AG04449 (cell line): ENCODE measurements at regions not wholly inside any gene's neighbourhood (a gene's known extent, or its start where the extent isn't known, plus 50 kb on each side); places are given as distances from the start of the nearest gene placed in this dataset.
"Not testable (repeated sequence)": the region's sequence is repeated elsewhere in the genome, so short reads cannot be mapped to it uniquely, and the experiment has no call there.

Source experiments
- CTCF ChIA-PET: fragments of 350-600 bp; formaldehyde crosslinking; extraction: SDS; loops from one replicate; lab custom pipeline; 2021; ENCODE audit warnings: antibody characterized with exemption; lab: Yijun Ruan, JAX
- POLR2A ChIA-PET: fragments of 400-600, 350-600 bp; formaldehyde crosslinking; extraction: SDS; loops from one replicate; lab custom pipeline; 2020; ENCODE audit warnings: antibody characterized with exemption, inconsistent platforms; lab: Yijun Ruan, JAX
- DNase-seq: peaks from one replicate; pipeline ENCODE4 v3.0.0-alpha.2; 2010; ENCODE audit warnings: low read depth, low spot score
- H3K4me3 ChIP-seq: 2 replicates; pipeline ENCODE4 v1.5.1; 2011; ENCODE audit warnings: low read depth, mild to moderate bottlenecking, control low read depth, low read length
- TF ChIP-seq, protein P1 (sequence below): IDR thresholded peaks from one replicate; pipeline ENCODE4 v1.5.1; 2011; ENCODE audit warnings: mild to moderate bottlenecking, moderate library complexity, low read length, control low read depth, inconsistent platforms; ENCODE audit not compliant: insufficient read depth; ENCODE audit errors: missing control alignments

DNA sequence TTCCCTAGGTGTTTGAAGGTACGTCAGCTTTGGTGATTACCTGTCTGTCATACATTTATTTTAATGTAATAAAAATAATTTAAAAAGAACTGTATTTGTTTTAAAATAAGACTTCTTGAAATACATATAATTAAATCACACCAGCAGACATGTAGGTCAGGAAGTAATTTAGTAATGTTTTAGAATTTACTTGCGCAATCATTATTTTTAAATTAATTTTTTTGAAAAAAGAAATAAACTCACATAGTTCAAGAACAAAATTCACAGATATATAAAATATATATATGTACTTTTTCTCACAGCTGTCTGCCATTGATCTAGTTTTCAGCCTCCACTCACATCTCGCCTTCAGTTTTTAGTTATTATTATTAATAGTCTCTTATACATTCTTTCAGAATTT is 875.9 kb downstream of the TTLL7 start:
- ChIA-PET CTCF (no interaction called here), POLR2A (no interaction called here)
- TF ChIP-seq, protein P1, sequence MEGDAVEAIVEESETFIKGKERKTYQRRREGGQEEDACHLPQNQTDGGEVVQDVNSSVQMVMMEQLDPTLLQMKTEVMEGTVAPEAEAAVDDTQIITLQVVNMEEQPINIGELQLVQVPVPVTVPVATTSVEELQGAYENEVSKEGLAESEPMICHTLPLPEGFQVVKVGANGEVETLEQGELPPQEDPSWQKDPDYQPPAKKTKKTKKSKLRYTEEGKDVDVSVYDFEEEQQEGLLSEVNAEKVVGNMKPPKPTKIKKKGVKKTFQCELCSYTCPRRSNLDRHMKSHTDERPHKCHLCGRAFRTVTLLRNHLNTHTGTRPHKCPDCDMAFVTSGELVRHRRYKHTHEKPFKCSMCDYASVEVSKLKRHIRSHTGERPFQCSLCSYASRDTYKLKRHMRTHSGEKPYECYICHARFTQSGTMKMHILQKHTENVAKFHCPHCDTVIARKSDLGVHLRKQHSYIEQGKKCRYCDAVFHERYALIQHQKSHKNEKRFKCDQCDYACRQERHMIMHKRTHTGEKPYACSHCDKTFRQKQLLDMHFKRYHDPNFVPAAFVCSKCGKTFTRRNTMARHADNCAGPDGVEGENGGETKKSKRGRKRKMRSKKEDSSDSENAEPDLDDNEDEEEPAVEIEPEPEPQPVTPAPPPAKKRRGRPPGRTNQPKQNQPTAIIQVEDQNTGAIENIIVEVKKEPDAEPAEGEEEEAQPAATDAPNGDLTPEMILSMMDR: no peak
- no peak overlapping the region for H3K4me3 ChIP-seq
- DNase-seq: no peak

DNA sequence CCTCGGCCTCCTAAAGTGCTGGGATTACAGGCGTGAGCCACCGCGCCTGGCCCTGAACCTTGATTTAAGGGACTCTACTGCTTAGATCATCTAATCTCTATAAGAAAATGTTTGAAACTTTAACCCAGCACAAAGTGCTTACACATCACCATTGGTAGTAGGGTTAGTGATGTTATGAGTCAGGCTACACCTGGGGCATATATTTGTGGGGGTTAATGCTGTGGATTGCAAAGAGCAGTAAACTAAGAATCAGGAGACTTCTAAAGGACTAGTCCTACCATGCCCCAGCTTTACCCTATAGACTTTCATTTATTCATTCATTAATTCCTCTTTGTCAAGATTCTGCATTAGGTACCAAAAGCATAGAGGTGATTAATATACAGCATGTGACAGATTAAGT is 880.5 kb downstream of the TTLL7 start:
- DNase-seq: no peak
- TF ChIP-seq, protein P1: no peak
- no peak overlapping the region for H3K4me3 ChIP-seq
- ChIA-PET CTCF (no interaction called here), POLR2A (no interaction called here)

DNA sequence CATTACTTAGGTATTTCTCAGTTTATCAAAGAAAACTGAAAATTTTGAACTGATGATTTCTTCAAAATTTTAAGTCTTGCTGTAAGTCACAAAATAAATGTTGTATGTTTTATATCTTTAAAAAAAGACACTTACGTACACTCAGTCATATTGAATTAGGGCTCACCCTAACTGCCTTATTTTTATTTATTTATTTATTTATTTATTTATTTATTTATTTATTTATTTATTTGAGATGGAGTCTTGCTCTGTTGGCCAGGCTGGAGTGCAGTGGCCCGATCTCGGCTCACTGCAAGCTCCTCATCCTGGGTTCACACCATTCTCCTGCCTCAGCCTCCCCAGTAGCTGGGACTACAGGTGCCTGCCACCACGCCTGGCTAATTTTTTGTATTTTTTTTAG is 881.9 kb downstream of the TTLL7 start:
- DNase-seq, POLR2A ChIA-PET, CTCF ChIA-PET, H3K4me3 ChIP-seq: not testable (repeated sequence)

DNA sequence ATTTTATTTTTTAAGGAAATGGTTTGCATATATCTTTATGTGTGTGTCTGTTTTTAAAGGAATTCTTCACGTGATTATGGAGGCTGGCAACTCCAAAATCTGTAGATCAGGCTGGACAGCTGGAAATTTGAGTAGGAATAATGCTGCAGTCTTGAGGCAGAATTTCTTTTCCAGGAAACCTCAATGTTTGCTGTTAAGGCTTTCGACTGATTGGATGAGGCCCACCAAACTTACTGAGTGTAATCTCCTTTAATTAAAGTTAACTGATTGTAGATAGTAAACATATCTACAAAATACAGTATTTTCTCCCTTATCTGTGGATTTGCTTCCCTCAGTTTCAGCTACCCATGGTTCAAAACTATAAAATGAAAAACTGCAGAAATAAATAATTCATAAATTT is 883.1 kb downstream of the TTLL7 start:
- TF ChIP-seq, protein P1: no peak
- no peak for DNase-seq
- no peak overlapping the region for H3K4me3 ChIP-seq
- CTCF ChIA-PET: no interaction called here
- POLR2A ChIA-PET: no interaction called here

DNA sequence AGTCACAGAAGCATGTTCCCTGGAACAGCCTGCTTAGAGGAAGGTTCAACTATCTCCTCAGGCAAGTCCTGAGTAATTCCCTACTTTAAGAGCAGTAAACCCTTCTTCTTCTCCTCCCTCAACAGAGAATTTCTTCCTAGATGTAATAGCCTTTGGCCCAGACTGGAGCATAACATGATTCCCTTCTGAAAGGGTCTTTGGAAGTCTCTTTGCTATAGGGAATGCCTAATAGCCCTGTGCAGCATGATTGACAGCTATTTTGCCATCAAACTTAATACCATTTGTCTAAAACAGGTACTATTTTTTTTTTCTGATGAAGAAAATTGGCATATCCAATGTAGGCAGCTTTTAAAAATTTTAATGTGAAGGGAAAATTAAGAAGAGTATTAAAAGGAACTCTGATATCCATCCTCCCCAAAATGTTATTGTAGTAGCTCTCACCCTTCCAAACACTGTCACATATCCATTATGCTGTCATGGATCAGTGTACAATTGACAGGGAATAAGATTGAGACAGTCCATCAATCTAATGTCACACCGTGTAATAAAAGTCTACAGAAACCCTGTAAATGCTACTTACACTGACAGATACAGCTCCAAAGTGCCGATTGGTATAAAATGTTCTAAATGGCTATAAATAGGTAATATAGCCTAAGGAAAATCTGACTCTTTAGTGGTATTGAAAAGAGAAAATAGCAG is 884.6 kb downstream of the TTLL7 start:
- no peak for DNase-seq
- H3K4me3 ChIP-seq: no peak overlapping the region
- ChIA-PET CTCF (no interaction called here), POLR2A (no interaction called here)
- TF ChIP-seq, protein P1: no peak

DNA sequence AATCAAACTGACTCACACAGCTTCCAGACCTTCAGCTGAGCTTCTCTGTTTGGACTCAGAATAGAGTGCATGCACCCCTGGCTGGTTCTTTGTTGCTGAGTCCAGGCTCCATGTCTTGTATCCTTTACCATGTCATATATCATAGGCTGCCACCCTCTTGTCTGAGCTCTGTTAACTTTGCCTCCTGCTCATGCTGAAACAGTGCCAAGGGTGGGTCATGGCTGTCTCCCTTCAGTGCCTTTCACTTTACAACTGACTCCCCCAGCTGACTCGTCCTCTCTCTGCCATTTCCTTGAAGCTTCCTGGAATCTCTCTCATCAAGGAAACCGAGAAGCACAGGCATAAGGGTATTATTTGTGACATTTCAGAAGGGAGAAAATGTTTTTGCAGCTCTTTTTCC is 885.3 kb downstream of the TTLL7 start:
- H3K4me3 ChIP-seq: no peak overlapping the region
- POLR2A ChIA-PET: no interaction called here
- DNase-seq: no peak
- TF ChIP-seq, protein P1: no peak
- CTCF ChIA-PET: no interaction called here
